ENCODE measurements at regions not wholly inside any gene's neighbourhood (a gene's known extent, or its start where the extent isn't known, plus 50 kb on each side); places are given as distances from the start of the nearest gene placed in this dataset.
"Not testable (repeated sequence)": the region's sequence is repeated elsewhere in the genome, so short reads cannot be mapped to it uniquely, and the experiment has no call there.

GRCh38 chr20:25992146-25992545 is 295.5 kb upstream of the ZNF337 start:
- Histone ChIP-seq H3K9me3 (no peaks in the 10 kb centered on the region), H3K4me1 (peaks cover 0 to 3% (median 0%) of the 10 kb centered on the region in 9 donors), H3K27ac (no peak overlapping the region), H3K36me3 (no peaks in the 10 kb centered on the region), H3K4me3 (no peak overlapping the region), H3K27me3 (peaks cover 0 to 6% (median 0%) of the 10 kb centered on the region in 7 donors)
- 90% methylated on average over 16 of the region's 16 CpGs for WGBS, 2 donors
- intact Hi-C loops (cut with DNase I) = no loop called here
- ATAC-seq = no peak
- no peak for TF ChIP-seq CTCF (IDR thresholded peaks at IDR 0.05)
- no peak for DNase-seq

GRCh38 chr20:25991756-25992130 is 295.1 kb upstream of the ZNF337 start:
- DNase-seq (no peak), ATAC-seq (no peak)
- no peak for TF ChIP-seq CTCF (IDR thresholded peaks at IDR 0.05)
- H3K9me3 ChIP-seq = no peaks in the 10 kb centered on the region
- H3K4me1 ChIP-seq = peaks cover 0 to 6% (median 0%) of the 10 kb centered on the region in 9 donors
- H3K36me3 ChIP-seq = no peaks in the 10 kb centered on the region
- 90 to 92% methylated on average over 16 of the region's 16 CpGs for WGBS, 2 donors
- peaks cover 0 to 6% (median 0%) of the 10 kb centered on the region in 7 donors for H3K27me3 ChIP-seq
- intact Hi-C loops (cut with DNase I) = no loop called here
- H3K27ac ChIP-seq = no peak overlapping the region
- H3K4me3 ChIP-seq = no peak overlapping the region

GRCh38 chr20:25991051-25991755 is 294.6 kb upstream of the ZNF337 start:
- Histone ChIP-seq H3K4me3 (no peak overlapping the region), H3K27ac (no peak overlapping the region), H3K4me1 (peaks cover 0 to 7% (median 0%) of the 10 kb centered on the region in 9 donors), H3K27me3 (peaks cover 0 to 6% (median 0%) of the 10 kb centered on the region in 7 donors), H3K9me3 (no peaks in the 10 kb centered on the region), H3K36me3 (no peaks in the 10 kb centered on the region)
- TF ChIP-seq CTCF (IDR thresholded peaks at IDR 0.05) = no peak
- intact Hi-C loops (cut with DNase I) = no loop called here
- WGBS, 2 donors = 94 to 96% methylated on average over 30 of the region's 30 CpGs
- ATAC-seq (no peak), DNase-seq (no peak)

- H3K4me1 ChIP-seq; ATAC-seq; H3K4me3 ChIP-seq; H3K27me3 ChIP-seq; H3K36me3 ChIP-seq; intact Hi-C loops (cut with DNase I); DNase-seq; H3K27ac ChIP-seq; H3K9me3 ChIP-seq: not testable (repeated sequence)
- WGBS, 2 donors = 94% methylated on average over 11 of the region's 11 CpGs
Measured at GRCh38 chr20:25989686-25990085, 293.0 kb upstream of the ZNF337 start.

GRCh38 chr20:25989196-25989595 is 292.5 kb upstream of the ZNF337 start:
- Histone ChIP-seq H3K27ac (no peak overlapping the region), H3K27me3 (peaks cover 0 to 6% (median 0%) of the 10 kb centered on the region in 7 donors), H3K4me1 (peaks cover 0 to 11% (median 0%) of the 10 kb centered on the region in 9 donors), H3K4me3 (no peak overlapping the region), H3K9me3 (no peaks in the 10 kb centered on the region), H3K36me3 (no peaks in the 10 kb centered on the region)
- ATAC-seq = no peak
- WGBS, 2 donors = 94% methylated on average over 19 of the region's 19 CpGs
- DNase-seq = no peak
- intact Hi-C loops (cut with DNase I) = no loop called here
- no peak for TF ChIP-seq CTCF (IDR thresholded peaks at IDR 0.05)

- H3K36me3 ChIP-seq; H3K27me3 ChIP-seq; H3K9me3 ChIP-seq; DNase-seq; H3K27ac ChIP-seq; intact Hi-C loops (cut with DNase I); ATAC-seq; H3K4me3 ChIP-seq: not testable (repeated sequence)
- peaks cover 0 to 11% (median 0%) of the 10 kb centered on the region in 9 donors for H3K4me1 ChIP-seq
- 90 to 95% methylated on average over 14 of the region's 14 CpGs for WGBS, 2 donors
Measured at GRCh38 chr20:25987928-25988560, 291.4 kb upstream of the ZNF337 start.

Data from heart right ventricle (tissue), 16 donors.